GM13976 (cell line): ENCODE measurements at regions not wholly inside any gene's neighbourhood (a gene's known extent, or its start where the extent isn't known, plus 50 kb on each side); places are given as distances from the start of the nearest gene placed in this dataset.

Source experiments
- DNase-seq: peaks from one replicate; pipeline ENCODE4 v3.0.0; 2012; ENCODE audit warnings: low spot score
- CTCF ChIP-seq: IDR thresholded peaks from 2 replicates; pipeline ENCODE4 v1.5.1; 2012; ENCODE audit warnings: borderline replicate concordance, mild to moderate bottlenecking; ENCODE audit not compliant: insufficient read depth; ENCODE audit errors: extremely low read depth, missing control alignments, control extremely low read depth
- in situ Hi-C: fragments of 300-500 bp; cut with MboI; formaldehyde crosslinking; loops from one replicate; pipeline ENCODE4 v1.12.0; 2022; ENCODE audit warnings: low sequenced_read_pairs, mixed read lengths, inconsistent platforms; ENCODE audit not compliant: unreplicated experiment

GRCh38 chr6:147903321-147903720, 394.8 kb downstream of the SAMD5 start:
- in situ Hi-C loops = no loop called here
- no peak for TF ChIP-seq CTCF
- DNase-seq = no peak

- in situ Hi-C loops = no loop called here
- TF ChIP-seq CTCF = no peak
- DNase-seq = no peak
These were observed 395.4 kb downstream of the SAMD5 start for GRCh38 chr6:147903931-147904330.

GRCh38 chr6:147904416-147904815, 395.9 kb downstream of the SAMD5 start:
- in situ Hi-C loops = no loop called here
- no peak for DNase-seq
- no peak for TF ChIP-seq CTCF

- TF ChIP-seq CTCF = no peak
- DNase-seq = no peak
- in situ Hi-C loops = no loop called here
These were observed 397.2 kb downstream of the SAMD5 start for GRCh38 chr6:147905711-147906110.

- in situ Hi-C loops = no loop called here
- no peak for DNase-seq
- no peak for TF ChIP-seq CTCF
These were observed 397.9 kb downstream of the SAMD5 start for GRCh38 chr6:147906361-147906760.

- DNase-seq = no peak
These were observed 401.1 kb downstream of the SAMD5 start for GRCh38 chr6:147909640-147910039.

More at GRCh38 chr6:147909640-147910039, 401.1 kb downstream of the SAMD5 start:
- in situ Hi-C loops = no loop called here
- no peak for TF ChIP-seq CTCF
